ENCODE measurements at regions not wholly inside any gene's neighbourhood (a gene's known extent, or its start where the extent isn't known, plus 50 kb on each side); places are given as distances from the start of the nearest gene placed in this dataset.
A peak's percentile ranks its signal among the peaks of the same experiment; 100 is the strongest.

DNA sequence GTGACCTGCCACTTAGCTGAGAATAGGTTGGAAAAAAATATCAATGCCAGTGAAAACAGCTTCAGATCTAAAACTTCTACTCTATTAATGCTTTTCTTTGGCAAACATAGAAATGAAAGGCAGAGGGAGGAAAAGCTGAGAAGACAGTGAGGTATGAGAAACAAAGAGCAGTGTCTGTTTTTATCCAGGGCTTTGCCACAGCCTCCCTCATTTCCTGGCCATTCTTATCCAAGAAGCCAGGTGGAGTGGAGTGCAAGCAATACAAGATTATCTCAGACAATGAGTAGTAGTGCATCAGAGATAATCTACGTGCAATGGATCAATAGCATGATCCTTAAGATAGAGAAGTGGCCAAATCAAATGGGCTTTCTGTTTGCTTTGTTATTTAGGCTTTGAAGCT is 808.7 kb upstream of the PIK3C3 start:
- TF ChIP-seq, protein P1, sequence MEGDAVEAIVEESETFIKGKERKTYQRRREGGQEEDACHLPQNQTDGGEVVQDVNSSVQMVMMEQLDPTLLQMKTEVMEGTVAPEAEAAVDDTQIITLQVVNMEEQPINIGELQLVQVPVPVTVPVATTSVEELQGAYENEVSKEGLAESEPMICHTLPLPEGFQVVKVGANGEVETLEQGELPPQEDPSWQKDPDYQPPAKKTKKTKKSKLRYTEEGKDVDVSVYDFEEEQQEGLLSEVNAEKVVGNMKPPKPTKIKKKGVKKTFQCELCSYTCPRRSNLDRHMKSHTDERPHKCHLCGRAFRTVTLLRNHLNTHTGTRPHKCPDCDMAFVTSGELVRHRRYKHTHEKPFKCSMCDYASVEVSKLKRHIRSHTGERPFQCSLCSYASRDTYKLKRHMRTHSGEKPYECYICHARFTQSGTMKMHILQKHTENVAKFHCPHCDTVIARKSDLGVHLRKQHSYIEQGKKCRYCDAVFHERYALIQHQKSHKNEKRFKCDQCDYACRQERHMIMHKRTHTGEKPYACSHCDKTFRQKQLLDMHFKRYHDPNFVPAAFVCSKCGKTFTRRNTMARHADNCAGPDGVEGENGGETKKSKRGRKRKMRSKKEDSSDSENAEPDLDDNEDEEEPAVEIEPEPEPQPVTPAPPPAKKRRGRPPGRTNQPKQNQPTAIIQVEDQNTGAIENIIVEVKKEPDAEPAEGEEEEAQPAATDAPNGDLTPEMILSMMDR (IDR thresholded peaks at IDR 0.05; ENCODE audit: insufficient read depth, low read depth, low read length) = no peak
- no peak overlapping the region for H3K4me3 ChIP-seq (ENCODE audit: low read depth, low read length)

DNA sequence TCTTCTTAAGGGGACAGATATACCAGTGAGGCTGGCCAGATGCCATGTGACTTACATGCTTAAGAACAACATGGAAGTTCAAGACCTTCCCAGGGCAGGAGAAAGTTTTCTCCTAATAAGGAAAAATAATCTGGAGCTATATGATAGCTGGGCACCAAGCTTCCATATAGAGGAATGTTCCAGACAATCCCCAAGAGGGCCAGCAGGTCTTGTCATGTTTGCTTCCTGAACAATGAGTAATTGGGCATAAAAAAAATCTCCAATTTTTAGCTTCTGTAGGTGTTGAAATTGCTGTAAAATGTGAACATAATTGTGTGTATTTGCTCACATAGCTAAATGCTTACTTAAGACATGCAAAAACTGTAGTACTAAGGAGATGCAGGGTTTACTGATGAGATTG is 809.5 kb upstream of the PIK3C3 start:
- TF ChIP-seq, protein P1 (IDR thresholded peaks at IDR 0.05; ENCODE audit: insufficient read depth, low read depth, low read length) = no peak
- H3K4me3 ChIP-seq (ENCODE audit: low read depth, low read length) = no peak overlapping the region
- DNase-seq (ENCODE audit: low read depth) = no peak

More for the DNA sequence above, 808.7 kb upstream of the PIK3C3 start:
- no peak for DNase-seq (ENCODE audit: low read depth)

DNA sequence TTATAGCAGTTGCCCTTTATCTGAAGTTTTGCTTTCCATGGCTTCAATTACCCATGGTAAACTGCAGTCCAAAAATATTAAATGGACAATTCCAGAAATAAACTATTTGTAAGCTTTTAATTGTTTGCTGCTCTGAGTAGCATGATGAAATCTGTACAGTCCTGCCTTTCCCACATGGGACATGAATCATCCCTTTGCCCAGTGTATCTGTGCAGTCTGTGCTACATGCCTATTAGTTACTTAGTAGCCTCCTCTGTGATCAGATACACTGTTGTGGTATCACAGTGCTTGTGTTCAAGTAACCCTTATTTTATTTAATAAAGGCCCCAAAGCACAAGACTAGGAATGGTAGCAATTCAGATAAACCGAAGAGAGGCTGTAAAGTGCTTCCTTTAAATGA is 810.6 kb upstream of the PIK3C3 start:
- no peak overlapping the region for H3K4me3 ChIP-seq (ENCODE audit: low read depth, low read length)
- DNase-seq (ENCODE audit: low read depth) = peak; percentile 20
- TF ChIP-seq, protein P1 (IDR thresholded peaks at IDR 0.05; ENCODE audit: insufficient read depth, low read depth, low read length) = no peak

DNA sequence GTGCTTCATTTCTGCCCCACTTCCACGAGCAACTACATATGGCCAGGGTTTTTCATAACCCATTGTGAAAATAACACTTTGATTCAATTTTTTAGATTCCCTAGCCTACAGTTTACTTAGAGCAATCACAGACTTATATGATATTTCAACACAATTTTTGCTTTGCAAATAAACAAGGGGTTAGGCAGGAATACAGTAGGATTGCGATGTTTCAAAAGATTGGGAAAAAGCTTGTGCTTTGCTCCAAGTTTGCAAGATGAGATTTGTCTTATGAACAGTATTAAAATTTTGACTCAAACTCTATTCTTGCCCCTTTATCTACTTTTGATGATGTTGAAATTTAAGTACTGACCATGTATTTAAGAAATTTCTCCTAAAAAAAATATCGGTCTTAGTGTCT is 814.5 kb upstream of the PIK3C3 start:
- TF ChIP-seq, protein P1 (IDR thresholded peaks at IDR 0.05; ENCODE audit: insufficient read depth, low read depth, low read length) = no peak
- no peak overlapping the region for H3K4me3 ChIP-seq (ENCODE audit: low read depth, low read length)
- DNase-seq (ENCODE audit: low read depth) = no peak

DNA sequence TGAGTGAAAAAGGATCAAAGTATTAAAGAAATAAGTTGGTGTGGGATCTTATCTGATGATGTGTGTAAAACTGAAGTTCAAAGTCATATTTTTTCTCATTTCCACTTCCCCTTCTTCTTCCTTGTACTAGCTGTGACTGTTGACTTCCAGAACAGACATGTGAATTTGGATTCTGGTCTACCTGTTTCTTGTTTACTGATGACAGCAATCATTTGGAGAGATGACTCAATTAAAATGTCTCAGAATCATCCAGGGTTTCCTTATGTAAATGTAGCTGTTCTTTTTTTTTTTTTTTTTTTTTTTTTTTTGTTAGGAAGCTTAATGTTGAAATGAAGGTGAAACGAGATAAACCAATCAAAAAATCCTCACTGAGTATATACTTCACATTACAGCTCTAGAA is 819.9 kb upstream of the PIK3C3 start:
- TF ChIP-seq, protein P1 (IDR thresholded peaks at IDR 0.05; ENCODE audit: insufficient read depth, low read depth, low read length) = no peak
- no peak overlapping the region for H3K4me3 ChIP-seq (ENCODE audit: low read depth, low read length)
- DNase-seq (ENCODE audit: low read depth) = no peak

DNA sequence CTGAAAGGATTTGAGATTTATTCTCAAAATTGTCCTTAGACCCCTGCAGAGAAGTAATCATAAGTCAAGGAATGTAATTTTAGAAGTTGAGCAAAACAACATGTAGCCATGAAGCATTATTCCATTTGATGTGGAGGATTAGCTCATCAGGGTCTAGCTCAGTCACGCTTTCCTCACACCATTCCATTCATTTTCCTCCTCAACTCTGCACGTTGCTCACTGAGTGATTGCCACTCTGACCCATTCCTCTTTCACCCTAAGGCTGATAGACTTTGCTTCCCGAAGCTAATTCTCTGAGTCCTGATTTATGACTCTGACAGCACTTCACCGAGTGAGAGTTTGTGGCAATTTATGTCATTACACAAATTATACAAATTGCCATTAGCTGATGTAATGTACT is 820.6 kb upstream of the PIK3C3 start:
- TF ChIP-seq, protein P1 (IDR thresholded peaks at IDR 0.05; ENCODE audit: insufficient read depth, low read depth, low read length) = no peak
- DNase-seq (ENCODE audit: low read depth) = no peak
- H3K4me3 ChIP-seq (ENCODE audit: low read depth, low read length) = no peak overlapping the region

DNA sequence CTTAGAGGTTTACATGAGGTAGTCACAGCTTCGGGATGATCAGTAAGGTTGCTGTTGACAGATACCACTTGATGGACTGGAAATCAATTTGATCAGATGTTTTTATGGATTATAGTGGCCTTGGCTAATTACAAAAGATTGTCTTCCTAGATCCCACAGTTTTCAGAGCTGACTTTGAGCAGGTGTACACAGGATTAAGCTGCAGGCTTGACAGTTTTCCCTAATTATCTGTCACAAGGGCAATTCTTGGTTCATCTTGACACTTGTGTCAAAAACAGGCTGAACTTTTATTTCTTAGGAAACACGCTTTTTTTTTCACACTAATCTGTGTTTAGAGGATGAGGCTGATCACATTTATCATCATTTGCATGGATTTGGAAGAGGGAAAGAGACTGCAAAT is 824.0 kb upstream of the PIK3C3 start:
- TF ChIP-seq, protein P1 (IDR thresholded peaks at IDR 0.05; ENCODE audit: insufficient read depth, low read depth, low read length) = no peak
- H3K4me3 ChIP-seq (ENCODE audit: low read depth, low read length) = no peak overlapping the region
- DNase-seq (ENCODE audit: low read depth) = no peak

Data from fibroblast of villous mesenchyme (primary cell).